CD4-positive, alpha-beta T cell treated with Interleukin-21 for 1 hour (primary cell): ENCODE measurements at regions not wholly inside any gene's neighbourhood (a gene's known extent, or its start where the extent isn't known, plus 50 kb on each side); places are given as distances from the start of the nearest gene placed in this dataset.

Experiments
- DNase-seq: peaks from one replicate; pipeline ENCODE4 v3.0.0-alpha.2; 2020

GRCh38 chr4:111198446-111198845 lies 575.6 kb upstream of the PITX2 start:
- DNase-seq, result no peak

DNA sequence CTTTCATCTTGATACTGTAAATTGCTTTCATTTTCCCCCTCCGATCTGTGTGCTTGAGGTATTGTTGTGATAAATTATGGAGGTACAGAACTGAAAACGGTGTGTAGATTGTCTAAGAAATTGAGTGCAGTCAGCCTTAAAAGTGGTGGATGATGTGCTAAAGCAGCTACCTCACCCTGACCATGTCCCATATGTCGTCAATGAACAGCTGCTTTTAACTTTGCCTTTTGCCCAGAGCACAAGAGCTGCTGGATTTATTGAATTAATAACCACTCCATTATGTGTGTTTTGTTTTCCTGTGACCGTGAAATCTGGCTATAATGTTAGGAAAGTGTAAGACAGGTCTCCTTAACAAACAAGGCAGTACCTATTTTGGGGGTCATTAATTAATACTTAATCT lies 581.9 kb upstream of the PITX2 start:
- no peak for DNase-seq

DNA sequence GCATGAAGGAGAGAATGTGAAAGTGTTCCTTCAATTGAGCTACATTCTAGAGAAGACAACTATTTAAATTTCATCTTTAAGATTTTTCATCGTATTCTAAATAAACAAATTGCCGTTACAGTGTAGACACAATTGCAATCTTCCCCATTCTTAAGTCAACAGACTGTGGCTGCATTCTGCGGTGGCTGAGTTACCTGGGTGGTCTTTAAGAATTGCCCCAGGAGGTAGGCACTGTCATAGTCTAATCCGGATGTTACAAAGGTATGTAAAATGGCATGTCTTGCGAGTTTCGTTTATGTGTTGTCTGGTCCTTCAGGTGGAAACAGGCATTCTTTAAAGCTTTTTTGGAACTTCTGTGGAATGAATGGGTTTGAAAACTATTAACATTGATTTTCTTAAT lies 586.1 kb upstream of the PITX2 start:
- DNase-seq, result no peak

DNA sequence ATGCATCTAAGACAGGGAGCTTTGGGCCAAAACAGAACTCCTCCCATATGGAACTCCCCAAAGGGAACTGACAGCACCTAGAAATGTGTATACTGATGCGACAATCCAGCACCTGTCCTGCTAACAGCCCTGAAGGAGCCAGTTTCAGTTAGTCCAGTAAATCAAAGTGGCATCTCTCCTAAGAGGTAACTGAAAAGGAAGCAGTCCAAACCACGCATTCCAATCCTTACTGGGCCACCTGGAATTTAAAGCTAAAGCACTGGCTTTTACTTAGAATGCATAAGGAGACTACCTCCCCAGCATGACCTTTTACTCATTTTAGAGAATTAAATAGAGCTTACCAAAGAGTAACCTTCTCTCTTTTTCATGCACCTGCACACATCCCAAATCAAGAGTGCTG lies 586.8 kb upstream of the PITX2 start:
- no peak for DNase-seq

DNA sequence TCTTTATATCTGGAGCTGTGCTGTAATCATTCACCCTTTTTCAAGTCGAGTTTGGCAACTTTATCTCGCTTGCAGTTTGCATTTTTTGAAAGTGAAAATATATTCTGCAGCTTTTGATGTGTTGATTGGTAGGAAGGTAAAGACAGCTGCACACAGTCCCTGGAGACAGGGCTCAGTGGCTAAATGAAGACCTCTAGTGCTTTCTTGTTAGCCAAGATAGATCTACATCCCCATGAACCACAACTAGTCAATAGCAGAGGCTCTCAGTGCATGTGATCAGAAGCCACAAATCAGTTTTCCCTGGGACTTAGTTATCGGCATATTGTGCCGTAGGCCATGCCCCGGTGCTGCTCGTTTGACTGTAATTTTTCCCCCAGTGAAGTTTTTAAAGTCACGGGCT lies 587.7 kb upstream of the PITX2 start:
- DNase-seq, result no peak

- no peak for DNase-seq
Observed at GRCh38 chr4:111213531-111213930, 590.7 kb upstream of the PITX2 start.

GRCh38 chr4:111214371-111214770 lies 591.5 kb upstream of the PITX2 start:
- DNase-seq, result no peak

DNA sequence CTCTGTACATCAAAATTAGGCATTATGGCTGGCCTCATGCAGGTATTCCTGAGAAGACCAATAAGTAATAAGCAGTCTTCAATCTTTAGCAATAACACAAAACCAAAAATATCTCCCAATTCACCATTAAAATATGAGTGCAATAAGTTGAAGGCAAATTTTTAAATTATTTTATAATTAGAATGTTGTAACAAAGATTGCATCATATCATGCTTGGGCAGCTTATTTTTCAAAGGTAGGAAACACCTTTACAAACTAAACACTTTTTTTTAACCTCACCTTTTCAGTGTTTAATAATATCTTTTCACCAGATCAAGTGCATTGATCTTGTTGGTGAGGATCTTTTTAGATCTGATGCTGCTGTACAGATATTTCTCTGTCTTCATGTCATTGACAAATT lies 592.9 kb upstream of the PITX2 start:
- DNase-seq, result no peak

- DNase-seq, result no peak
Observed at GRCh38 chr4:111216791-111217190, 593.9 kb upstream of the PITX2 start.

DNA sequence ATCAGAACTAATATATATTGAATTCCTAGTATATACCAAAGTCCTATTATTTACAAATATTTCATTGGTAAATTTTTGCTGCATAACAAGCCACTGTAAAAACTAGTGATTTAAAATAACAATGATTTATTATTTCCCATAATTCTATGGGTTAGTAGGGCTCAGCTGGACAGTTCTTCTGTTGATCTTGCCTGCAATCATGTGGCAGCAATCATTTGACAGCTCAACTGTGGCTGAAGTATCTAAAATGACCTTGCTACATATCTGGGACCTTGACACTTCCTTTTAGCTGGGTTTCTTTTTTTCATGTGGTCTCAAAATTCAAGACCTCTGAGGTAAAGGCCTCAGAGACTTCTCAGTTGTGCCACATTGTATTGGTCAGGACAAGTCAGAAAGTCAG lies 598.5 kb upstream of the PITX2 start:
- no peak for DNase-seq

GRCh38 chr4:111228396-111228795 lies 605.5 kb upstream of the PITX2 start:
- no peak for DNase-seq

DNA sequence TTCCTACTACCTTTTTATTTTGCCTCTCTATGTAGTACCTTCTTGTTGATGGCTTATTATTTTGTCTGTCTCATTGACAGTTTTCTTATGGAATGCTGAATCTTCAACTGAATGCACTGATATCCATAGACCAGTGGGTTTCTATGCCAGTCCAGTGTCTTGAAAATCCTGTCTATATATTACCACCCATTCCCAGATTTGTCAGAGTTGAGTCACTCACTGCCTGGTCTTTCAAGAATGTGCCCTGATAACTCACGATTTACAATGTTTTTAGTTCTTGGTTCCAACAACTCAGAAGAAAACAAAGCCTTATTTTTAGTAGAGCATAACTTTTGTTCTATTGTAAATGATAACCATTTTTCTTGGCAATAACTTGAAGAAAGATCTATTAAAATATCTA lies 606.0 kb upstream of the PITX2 start:
- DNase-seq, result no peak

GRCh38 chr4:111230265-111230664 lies 607.4 kb upstream of the PITX2 start:
- no peak for DNase-seq

DNA sequence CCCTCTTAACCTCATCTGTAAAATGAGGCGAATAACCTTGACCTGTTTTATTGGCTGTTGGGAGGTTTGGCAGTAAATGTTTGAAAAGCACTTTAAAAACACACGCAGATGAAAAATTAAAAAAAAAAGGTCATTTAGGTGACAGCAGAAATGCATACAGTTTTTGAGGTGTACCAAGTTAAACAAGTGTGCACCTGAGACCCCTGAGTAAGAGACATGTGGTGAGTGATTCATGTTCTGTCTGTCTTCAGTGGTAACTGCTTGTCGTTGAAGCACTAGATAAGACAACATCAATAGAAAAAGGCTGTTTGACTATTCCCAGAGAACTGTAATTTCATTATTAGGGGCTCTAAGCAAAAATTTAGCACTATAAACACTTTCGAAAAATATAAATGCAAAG lies 608.4 kb upstream of the PITX2 start:
- no peak for DNase-seq

DNA sequence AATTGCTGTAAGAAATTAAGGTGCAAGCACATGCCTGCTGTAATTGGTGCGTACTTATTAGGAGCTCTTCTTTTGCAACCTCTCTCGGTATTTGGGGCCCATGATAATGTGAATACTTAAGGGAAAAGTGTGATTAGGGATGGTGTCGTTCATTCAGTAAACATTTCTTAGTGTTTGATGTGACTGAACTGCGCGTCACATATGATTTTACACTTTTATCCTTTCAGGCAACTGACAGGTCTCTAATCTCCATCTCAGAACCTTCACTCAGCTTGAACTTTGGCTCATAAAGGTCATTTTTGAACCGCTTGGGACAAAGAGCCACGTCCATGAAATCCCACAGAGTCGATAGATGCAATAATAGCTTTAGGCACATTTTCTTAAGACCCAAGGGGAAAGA lies 612.1 kb upstream of the PITX2 start:
- no peak for DNase-seq

DNA sequence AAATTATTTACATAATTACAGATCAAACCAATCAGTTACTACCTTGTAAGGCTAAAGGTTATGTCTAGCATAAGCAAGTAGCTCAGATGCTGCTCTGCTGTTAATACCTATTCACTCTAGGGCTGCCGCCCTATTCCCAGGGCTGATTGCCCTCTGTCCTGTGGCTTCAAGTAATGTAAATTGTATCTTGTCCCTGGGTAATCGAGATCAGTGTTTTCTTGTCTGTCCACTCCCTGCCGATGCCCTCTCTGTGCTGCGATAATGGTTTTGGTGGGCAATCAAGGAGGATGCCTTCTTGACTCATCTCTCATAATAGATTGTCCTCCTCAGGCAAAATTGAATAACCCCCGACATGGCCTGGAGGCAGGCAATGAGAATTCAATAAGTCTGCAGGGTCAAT lies 641.0 kb upstream of the PITX2 start:
- DNase-seq, result no peak

DNA sequence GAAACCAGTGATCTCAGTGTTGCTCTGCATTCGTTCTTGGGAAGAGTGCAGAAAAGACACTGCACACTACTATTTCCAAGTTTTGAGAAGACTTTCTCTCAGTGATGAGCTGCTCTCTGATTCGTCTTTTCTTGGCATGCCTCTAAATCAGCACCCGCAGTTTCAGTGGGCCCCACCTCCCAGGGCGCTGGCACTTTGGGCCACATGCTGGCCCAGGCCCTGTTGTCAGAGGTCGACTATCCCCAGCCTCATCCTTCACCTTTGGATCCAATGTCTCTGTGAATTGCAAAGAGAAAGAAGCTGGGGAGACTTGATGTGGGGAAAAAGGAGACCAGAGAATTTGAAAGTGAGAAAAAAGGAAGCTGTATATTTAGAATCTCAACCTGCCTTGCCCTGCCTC lies 644.1 kb upstream of the PITX2 start:
- no peak for DNase-seq

- DNase-seq, result no peak
Observed at GRCh38 chr4:111267786-111268185, 644.9 kb upstream of the PITX2 start.

- DNase-seq, result no peak
Observed at GRCh38 chr4:111268769-111269414, 646.0 kb upstream of the PITX2 start.

- no peak for DNase-seq
Observed at GRCh38 chr4:111269439-111269838, 646.6 kb upstream of the PITX2 start.

- no peak for DNase-seq
Observed at GRCh38 chr4:111274060-111274459, 651.2 kb upstream of the PITX2 start.

GRCh38 chr4:111274486-111274885 lies 651.6 kb upstream of the PITX2 start:
- no peak for DNase-seq

- DNase-seq, result no peak
Observed at GRCh38 chr4:111281219-111281618, 658.3 kb upstream of the PITX2 start.

GRCh38 chr4:111282035-111282434 lies 659.2 kb upstream of the PITX2 start:
- no peak for DNase-seq

- DNase-seq, result peak; percentile 9
Observed at GRCh38 chr4:111283066-111283677, 660.3 kb upstream of the PITX2 start.
